Fibroblast of lung (primary cell): ENCODE measurements at regions not wholly inside any gene's neighbourhood (a gene's known extent, or its start where the extent isn't known, plus 50 kb on each side); places are given as distances from the start of the nearest gene placed in this dataset.

Source experiments
- DNase-seq, 2 donors: peaks; one replicate each; pipeline versions ENCODE4 v3.0.0 to v3.0.0-alpha.2; 2010; ENCODE audit warnings: low read depth in 2 of 2
- H2AFZ ChIP-seq: 2 replicates; pipeline ENCODE4 v1.5.1; 2012; ENCODE audit warnings: low read length, control low read depth, inconsistent platforms
- H3K27ac ChIP-seq: 2 replicates; pipeline ENCODE4 v1.5.1; 2011; ENCODE audit warnings: low read length, control low read depth; ENCODE audit not compliant: insufficient read depth
- H3K27me3 ChIP-seq: 2 replicates; pipeline ENCODE4 v1.5.1; 2011; ENCODE audit warnings: mild to moderate bottlenecking, low read length; ENCODE audit not compliant: control insufficient read depth, insufficient read depth
- H3K36me3 ChIP-seq: 2 replicates; pipeline ENCODE4 v1.5.1; 2011; ENCODE audit warnings: low read length; ENCODE audit not compliant: control insufficient read depth, insufficient read depth
- H3K4me1 ChIP-seq: 2 replicates; pipeline ENCODE4 v1.5.1; 2011; ENCODE audit warnings: low read length; ENCODE audit not compliant: control insufficient read depth, insufficient read depth; ENCODE audit errors: extremely low read depth
- H3K4me2 ChIP-seq: 2 replicates; pipeline ENCODE4 v1.5.1; 2011; ENCODE audit warnings: low read length, control low read depth; ENCODE audit not compliant: insufficient read depth; ENCODE audit errors: extremely low read depth
- H3K4me3 ChIP-seq, 4 experiments: fragments of 200-600 bp in 1 of 4; sonication (generic) in 1 of 4; replicated peaks in 1 of 4; 2 replicates each; pipeline ENCODE4 v1.5.1; 2011 to 2016; ENCODE audit warnings: low read length in 4 of 4, low read depth in 3 of 4, mild to moderate bottlenecking in 3 of 4, control low read depth in 2 of 4, inconsistent platforms in 1 of 4, mixed read lengths in 1 of 4; ENCODE audit not compliant: insufficient read depth in 1 of 4; ENCODE audit errors: control extremely low read depth in 1 of 4
- H3K79me2 ChIP-seq: 2 replicates; pipeline ENCODE4 v1.5.1; 2012; ENCODE audit warnings: mild to moderate bottlenecking, low read length, inconsistent platforms; ENCODE audit not compliant: control insufficient read depth, insufficient read depth
- H3K9ac ChIP-seq: 2 replicates; pipeline ENCODE4 v1.5.1; 2011; ENCODE audit warnings: mild to moderate bottlenecking, low read length, control low read depth; ENCODE audit not compliant: insufficient read depth
- H3K9me3 ChIP-seq: 2 replicates; pipeline ENCODE4 v1.5.1; 2012; ENCODE audit warnings: low read depth, low read length; ENCODE audit not compliant: control insufficient read depth, insufficient read depth
- H4K20me1 ChIP-seq: 2 replicates; pipeline ENCODE4 v1.5.1; 2011; ENCODE audit warnings: low read length; ENCODE audit not compliant: control insufficient read depth, insufficient read depth; ENCODE audit errors: extremely low read depth
- CTCF ChIP-seq, 2 donors: IDR thresholded peaks in 1 of 2; conservative IDR thresholded peaks in 1 of 2; 1 replicate in 1 of 2; 2 replicates in 1 of 2; pipeline ENCODE4 v1.5.1; 2011 to 2012; ENCODE audit warnings: low read length in 2 of 2, control low read depth in 1 of 2, inconsistent platforms in 1 of 2, low read depth in 1 of 2, mild to moderate bottlenecking in 1 of 2
- EZH2 ChIP-seq: IDR thresholded peaks from 2 replicates; pipeline ENCODE4 v1.5.1; 2012; ENCODE audit warnings: low read length, control low read depth, mild to moderate bottlenecking; ENCODE audit errors: missing control alignments

DNA sequence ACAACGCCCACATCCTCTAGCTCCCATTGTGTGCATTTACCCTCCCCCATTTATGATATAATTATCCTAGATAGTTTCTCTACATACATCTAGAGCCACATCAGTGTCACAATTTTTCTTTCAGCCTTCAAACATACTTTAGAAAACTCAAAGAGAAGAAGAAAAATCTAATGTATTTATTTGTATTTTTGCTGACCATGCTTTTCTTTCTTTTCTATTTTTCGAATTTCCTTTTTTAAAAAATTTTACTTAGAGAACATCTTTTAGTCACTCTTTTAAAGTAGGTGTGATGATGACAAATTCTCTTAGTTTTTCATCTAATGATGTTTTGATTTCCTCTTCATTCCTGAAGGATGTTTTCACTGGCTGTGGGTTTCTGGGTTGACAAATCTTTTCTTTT lies 117.0 kb upstream of the CHL1 start:
- Histone ChIP-seq H3K27ac (no peak overlapping the region), H3K4me3 (no peak overlapping the region), H3K9ac (no peak overlapping the region), H3K27me3 (no peaks in the 10 kb centered on the region), H3K36me3 (no peaks in the 10 kb centered on the region), H3K79me2 (no peaks in the 10 kb centered on the region), H4K20me1 (no peaks in the 10 kb centered on the region), H2AFZ (no peak overlapping the region), H3K4me2 (no peak overlapping the region), H3K9me3 (no peaks in the 10 kb centered on the region), H3K4me1 (no peaks in the 10 kb centered on the region)
- DNase-seq, result no peak
- no peak for TF ChIP-seq EZH2
- TF ChIP-seq CTCF (conservative IDR thresholded peaks at IDR 0.05 in 1 of 2, IDR thresholded peaks at IDR 0.05 in 1 of 2; ENCODE audit: low read depth in 1 of 2, low read length in 2 of 2), result no peak

DNA sequence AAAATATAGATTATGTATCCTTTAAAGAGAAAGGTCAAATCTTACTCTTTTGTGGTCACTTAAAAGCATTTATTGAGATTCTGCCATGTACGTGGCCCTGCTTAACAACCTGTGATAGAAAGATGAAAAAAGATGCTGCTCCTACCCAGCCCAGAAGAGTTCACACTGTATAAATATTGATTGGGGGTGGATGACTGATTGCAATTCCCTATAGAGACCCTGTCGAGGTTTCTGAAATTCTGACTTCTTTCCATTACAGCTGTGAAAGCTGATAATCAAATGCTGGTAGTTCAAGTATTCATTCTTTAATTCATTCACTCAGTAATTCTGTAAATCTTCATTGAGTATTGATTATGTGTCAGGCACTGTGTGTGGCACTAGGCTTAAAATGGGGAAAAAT lies 114.1 kb upstream of the CHL1 start:
- Histone ChIP-seq H3K36me3 (no peaks in the 10 kb centered on the region), H2AFZ (no peak overlapping the region), H3K4me1 (no peaks in the 10 kb centered on the region), H3K9me3 (no peaks in the 10 kb centered on the region), H3K27ac (no peak overlapping the region), H3K9ac (no peak overlapping the region), H3K4me3 (no peak overlapping the region), H3K27me3 (no peaks in the 10 kb centered on the region), H3K79me2 (no peaks in the 10 kb centered on the region), H3K4me2 (no peak overlapping the region), H4K20me1 (no peaks in the 10 kb centered on the region)
- no peak for TF ChIP-seq CTCF (conservative IDR thresholded peaks at IDR 0.05 in 1 of 2, IDR thresholded peaks at IDR 0.05 in 1 of 2; ENCODE audit: low read depth in 1 of 2, low read length in 2 of 2)
- TF ChIP-seq EZH2, result no peak
- no peak for DNase-seq

DNA sequence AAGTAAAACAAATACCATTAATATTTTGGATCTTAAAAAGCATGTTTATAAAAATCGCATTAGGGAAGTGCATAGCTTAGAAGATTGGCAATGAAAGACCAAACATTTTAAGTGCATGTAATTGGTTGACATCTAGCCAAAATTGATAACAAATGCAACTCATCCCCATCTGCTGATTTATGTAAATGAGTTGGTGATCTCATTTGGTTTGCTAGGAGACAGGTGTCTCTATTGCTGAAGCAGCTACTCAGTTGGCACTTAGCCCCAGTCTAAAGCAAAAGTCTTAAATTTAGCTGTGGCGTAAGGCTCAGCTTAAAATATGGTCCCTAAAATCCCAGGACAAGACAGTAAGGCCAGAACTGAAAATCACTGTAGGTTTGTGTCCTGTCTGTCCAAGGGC lies 113.5 kb upstream of the CHL1 start:
- no peak for TF ChIP-seq EZH2
- no peak for TF ChIP-seq CTCF (conservative IDR thresholded peaks at IDR 0.05 in 1 of 2, IDR thresholded peaks at IDR 0.05 in 1 of 2; ENCODE audit: low read depth in 1 of 2, low read length in 2 of 2)

More for the DNA sequence above, 113.5 kb upstream of the CHL1 start:
- Histone ChIP-seq H2AFZ (no peak overlapping the region), H3K79me2 (no peaks in the 10 kb centered on the region), H3K36me3 (no peaks in the 10 kb centered on the region), H3K27ac (no peak overlapping the region), H4K20me1 (no peaks in the 10 kb centered on the region), H3K9me3 (no peaks in the 10 kb centered on the region), H3K4me1 (no peaks in the 10 kb centered on the region), H3K4me3 (no peak overlapping the region), H3K27me3 (no peaks in the 10 kb centered on the region), H3K4me2 (no peak overlapping the region), H3K9ac (no peak overlapping the region)
- no peak for DNase-seq
